ENCODE measurements at regions not wholly inside any gene's neighbourhood (a gene's known extent, or its start where the extent isn't known, plus 50 kb on each side); places are given as distances from the start of the nearest gene placed in this dataset.

DNA sequence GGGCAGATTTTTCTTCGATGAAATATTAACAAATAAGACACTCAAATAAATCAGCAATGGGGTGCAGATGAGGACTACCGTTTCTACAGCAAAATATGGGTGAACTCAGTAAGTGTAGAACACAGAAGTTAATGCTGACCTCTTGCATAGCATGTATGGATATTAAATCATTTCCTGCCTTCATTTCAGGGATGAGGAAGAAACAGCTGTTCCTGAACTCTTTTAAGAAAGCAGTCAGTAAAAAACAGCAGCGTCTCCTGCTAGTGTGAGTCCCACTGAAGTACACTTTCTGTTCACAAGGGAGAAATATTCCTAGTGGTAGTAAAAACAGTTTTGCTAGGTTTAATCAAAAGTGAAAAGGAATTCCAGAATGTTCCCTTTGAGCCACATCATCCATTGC lies 379.0 kb downstream of the ZEB2 start:
- H3K36me3 Mint-ChIP-seq (ENCODE audit: insufficient read depth in 1 of 3, low read depth in 3 of 3): no peaks in the 10 kb centered on the region
- Histone ChIP-seq H2BK20ac (ENCODE audit: low read depth, low read length, poor library complexity, severe bottlenecking) (no peak overlapping the region), H3K27ac (ENCODE audit: insufficient read length, low read depth, low read length) (no peak overlapping the region), H2BK15ac (ENCODE audit: low read depth, low read length) (no peak overlapping the region), H3K27me3 (ENCODE audit: insufficient read depth, low read length) (no peaks in the 10 kb centered on the region), H3K56ac (ENCODE audit: insufficient read length, low read depth, low read length) (no peak overlapping the region), H3K23me2 (ENCODE audit: insufficient read length, low read depth, low read length, poor library complexity, severe bottlenecking) (no peaks in the 10 kb centered on the region), H3K9ac (ENCODE audit: extremely low read depth, insufficient read length, low read length) (no peak overlapping the region), H3K14ac (ENCODE audit: insufficient read depth, low read length) (no peak overlapping the region), H2BK120ac (ENCODE audit: low read depth, low read length, poor library complexity, severe bottlenecking) (no peak overlapping the region), H4K8ac (replicated peaks; ENCODE audit: insufficient read length, low read depth, low read length) (no peak overlapping the region), H2AK5ac (ENCODE audit: insufficient read length, low read length) (no peak overlapping the region), H4K20me1 (ENCODE audit: control insufficient read depth, insufficient read depth, insufficient read length) (no peaks in the 10 kb centered on the region), H3T11ph (ENCODE audit: low read length) (no peak overlapping the region), H3K9me3 (ENCODE audit: control insufficient read depth, low read depth, low read length) (no peaks in the 10 kb centered on the region), H3K23ac (ENCODE audit: insufficient read length, low read depth, low read length) (no peak overlapping the region), H2AFZ (ENCODE audit: low read length) (no peak overlapping the region), H4K5ac (ENCODE audit: insufficient read length, low read depth, low read length) (no peak overlapping the region), H3K18ac (ENCODE audit: insufficient read length, low read depth, low read length) (no peak overlapping the region), H3K4me2 (ENCODE audit: insufficient read depth, insufficient read length, low read length) (no peak overlapping the region), H3K79me2 (ENCODE audit: insufficient read depth, low read length) (no peaks in the 10 kb centered on the region), H3K4ac (ENCODE audit: low read depth, low read length) (no peak overlapping the region), H4K91ac (ENCODE audit: insufficient read length, low read depth, low read length) (no peak overlapping the region), H2BK12ac (ENCODE audit: insufficient read length, low read depth, low read length) (no peak overlapping the region), H3K79me1 (ENCODE audit: insufficient read depth, low read depth, low read length, poor library complexity, severe bottlenecking) (no peaks in the 10 kb centered on the region), H3K4me1 (ENCODE audit: insufficient read depth, low read length) (no peaks in the 10 kb centered on the region), H2BK5ac (ENCODE audit: insufficient read length, low read length) (no peak overlapping the region)
- H3K4me1 Mint-ChIP-seq: peaks cover 0 to 5% of the 10 kb centered on the region in 2 experiments; a peak in 1 of 4 replicates
- TF ChIP-seq, protein P1, sequence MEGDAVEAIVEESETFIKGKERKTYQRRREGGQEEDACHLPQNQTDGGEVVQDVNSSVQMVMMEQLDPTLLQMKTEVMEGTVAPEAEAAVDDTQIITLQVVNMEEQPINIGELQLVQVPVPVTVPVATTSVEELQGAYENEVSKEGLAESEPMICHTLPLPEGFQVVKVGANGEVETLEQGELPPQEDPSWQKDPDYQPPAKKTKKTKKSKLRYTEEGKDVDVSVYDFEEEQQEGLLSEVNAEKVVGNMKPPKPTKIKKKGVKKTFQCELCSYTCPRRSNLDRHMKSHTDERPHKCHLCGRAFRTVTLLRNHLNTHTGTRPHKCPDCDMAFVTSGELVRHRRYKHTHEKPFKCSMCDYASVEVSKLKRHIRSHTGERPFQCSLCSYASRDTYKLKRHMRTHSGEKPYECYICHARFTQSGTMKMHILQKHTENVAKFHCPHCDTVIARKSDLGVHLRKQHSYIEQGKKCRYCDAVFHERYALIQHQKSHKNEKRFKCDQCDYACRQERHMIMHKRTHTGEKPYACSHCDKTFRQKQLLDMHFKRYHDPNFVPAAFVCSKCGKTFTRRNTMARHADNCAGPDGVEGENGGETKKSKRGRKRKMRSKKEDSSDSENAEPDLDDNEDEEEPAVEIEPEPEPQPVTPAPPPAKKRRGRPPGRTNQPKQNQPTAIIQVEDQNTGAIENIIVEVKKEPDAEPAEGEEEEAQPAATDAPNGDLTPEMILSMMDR (conservative IDR thresholded peaks at IDR 0.05): no peak
- no peak overlapping the region for H3K27ac Mint-ChIP-seq
- H3K9me3 Mint-ChIP-seq: no peaks in the 10 kb centered on the region
- no peak for DNase-seq
- no CpG with 5 or more reads among the region's 3 CpGs for WGBS (ENCODE audit: extremely low coverage, insufficient read length, low lambda C conversion rate)
- no peak overlapping the region for H3K4me3 Mint-ChIP-seq
- H3K27me3 Mint-ChIP-seq (ENCODE audit: low read depth): no peaks in the 10 kb centered on the region

Data from H9 (cell line).